HS-5 (cell line): ENCODE measurements at regions not wholly inside any gene's neighbourhood (a gene's known extent, or its start where the extent isn't known, plus 50 kb on each side); places are given as distances from the start of the nearest gene placed in this dataset.
"Not testable (repeated sequence)": the region's sequence is repeated elsewhere in the genome, so short reads cannot be mapped to it uniquely, and the experiment has no call there.

Experiments used
- DNase-seq: peaks from one replicate; pipeline ENCODE4 v3.0.0-alpha.2; 2012; ENCODE audit warnings: low read depth

- not testable (repeated sequence) for DNase-seq
These were observed 113.1 kb upstream of the CCZ1B start for GRCh38 chr7:6939126-6939525.

- not testable (repeated sequence) for DNase-seq
These were observed 113.8 kb upstream of the CCZ1B start for GRCh38 chr7:6939896-6940295.

DNA sequence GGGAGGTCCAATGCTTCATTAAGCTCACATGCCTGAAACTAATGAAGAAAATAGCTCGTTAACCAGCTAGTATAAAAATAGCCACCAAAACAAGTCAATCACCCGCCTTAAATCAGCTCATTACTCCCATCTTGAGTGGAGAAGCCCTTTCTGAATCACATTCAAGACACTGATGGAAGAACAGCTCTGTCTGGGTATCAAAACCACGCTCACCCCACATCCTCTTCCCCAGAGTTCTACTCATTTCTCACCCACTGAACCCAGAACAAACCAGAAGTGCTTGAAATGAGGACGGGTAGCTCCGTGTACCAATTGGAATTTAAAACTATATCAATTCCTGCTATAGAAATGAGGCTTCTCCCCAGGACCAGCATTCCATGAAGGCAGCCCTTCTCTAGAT lies 120.8 kb upstream of the CCZ1B start:
- DNase-seq, result not testable (repeated sequence)

GRCh38 chr7:6950231-6950630 lies 124.2 kb upstream of the CCZ1B start:
- not testable (repeated sequence) for DNase-seq

GRCh38 chr7:6951553-6951952 lies 125.5 kb upstream of the CCZ1B start:
- DNase-seq, result not testable (repeated sequence)

DNA sequence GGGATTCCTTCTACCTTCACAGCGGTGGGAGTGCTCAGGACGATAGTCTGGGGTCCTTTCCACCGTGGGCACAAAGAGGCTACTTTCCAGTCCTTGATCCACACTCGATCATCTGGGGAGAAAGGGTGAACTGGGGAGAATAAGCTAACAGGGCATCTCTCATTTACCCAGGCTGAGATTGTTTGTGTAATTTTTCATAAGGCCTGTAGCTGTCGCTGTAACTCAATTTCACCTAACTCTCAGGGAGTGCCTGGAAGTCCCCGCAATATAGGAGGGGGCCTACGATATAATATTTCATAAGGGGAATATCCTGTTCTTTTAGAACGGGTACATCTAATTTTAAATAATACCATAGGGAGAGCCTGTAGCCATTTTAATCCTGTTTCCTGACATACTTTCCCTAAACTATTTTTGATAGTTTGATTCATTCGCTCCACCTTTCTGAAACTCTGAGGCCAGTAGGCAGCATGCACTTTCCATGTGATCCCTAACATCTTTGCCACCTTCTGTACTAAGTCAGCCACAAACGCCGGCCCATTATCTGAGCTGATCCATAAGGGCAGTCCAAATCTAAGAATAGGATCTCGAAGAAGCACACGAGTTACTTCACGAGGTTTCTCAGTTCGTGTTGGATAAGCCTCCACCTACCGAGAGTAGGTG lies 127.2 kb upstream of the CCZ1B start:
- not testable (repeated sequence) for DNase-seq

- DNase-seq, result not testable (repeated sequence)
These were observed 127.7 kb upstream of the CCZ1B start for GRCh38 chr7:6953798-6954181.

GRCh38 chr7:6955385-6955784 lies 129.3 kb upstream of the CCZ1B start:
- DNase-seq, result not testable (repeated sequence)

DNA sequence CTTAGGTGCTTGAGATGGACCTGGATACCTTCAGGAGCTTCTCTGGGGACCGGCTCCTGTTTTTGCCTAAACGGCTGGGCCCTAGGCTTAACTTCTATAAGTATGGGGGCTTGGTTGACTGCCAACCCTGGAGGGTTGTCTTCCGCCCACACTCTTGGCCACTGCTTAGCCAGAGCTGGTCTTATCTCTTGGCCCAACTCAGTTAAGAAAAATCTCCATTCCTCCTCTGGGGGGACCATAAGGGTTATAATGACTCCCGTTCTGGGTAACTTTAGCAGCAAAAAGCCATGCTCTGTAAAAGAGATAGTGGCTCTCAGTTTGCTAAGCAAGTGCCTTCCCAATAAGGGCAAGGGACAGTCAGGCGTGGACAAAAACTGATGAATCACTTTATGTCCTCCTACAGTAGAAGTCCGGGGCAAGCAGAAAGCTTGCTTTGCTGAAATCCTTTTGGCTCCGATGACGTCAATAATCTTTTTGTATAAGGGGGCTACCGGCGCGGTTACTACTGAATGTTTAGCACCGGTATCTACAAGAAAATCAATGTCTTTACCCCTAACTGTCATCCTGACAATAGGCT lies 130.0 kb upstream of the CCZ1B start:
- not testable (repeated sequence) for DNase-seq

GRCh38 chr7:6958371-6958770 lies 132.3 kb upstream of the CCZ1B start:
- DNase-seq, result not testable (repeated sequence)

DNA sequence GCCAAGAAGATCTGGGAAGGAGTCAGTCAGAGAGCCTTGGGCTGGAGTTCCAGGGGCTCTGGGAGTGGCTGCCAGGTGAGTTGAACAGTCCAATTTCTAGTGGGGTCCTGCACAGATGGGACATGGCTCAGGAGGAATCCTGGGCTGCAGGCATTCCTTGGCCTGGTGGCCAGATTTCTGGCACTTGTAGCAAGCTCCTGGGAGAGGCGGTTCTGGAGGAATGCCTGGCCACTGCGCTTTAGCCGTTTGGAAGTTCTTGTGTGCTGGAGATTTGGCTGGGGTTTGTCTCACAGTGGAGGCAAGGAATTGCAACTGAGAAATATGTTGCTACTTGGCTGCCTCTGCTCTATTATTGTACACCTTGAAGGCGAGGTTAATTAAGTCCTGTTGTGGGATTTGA lies 133.9 kb upstream of the CCZ1B start:
- not testable (repeated sequence) for DNase-seq

GRCh38 chr7:6962871-6963270 lies 136.8 kb upstream of the CCZ1B start:
- not testable (repeated sequence) for DNase-seq

DNA sequence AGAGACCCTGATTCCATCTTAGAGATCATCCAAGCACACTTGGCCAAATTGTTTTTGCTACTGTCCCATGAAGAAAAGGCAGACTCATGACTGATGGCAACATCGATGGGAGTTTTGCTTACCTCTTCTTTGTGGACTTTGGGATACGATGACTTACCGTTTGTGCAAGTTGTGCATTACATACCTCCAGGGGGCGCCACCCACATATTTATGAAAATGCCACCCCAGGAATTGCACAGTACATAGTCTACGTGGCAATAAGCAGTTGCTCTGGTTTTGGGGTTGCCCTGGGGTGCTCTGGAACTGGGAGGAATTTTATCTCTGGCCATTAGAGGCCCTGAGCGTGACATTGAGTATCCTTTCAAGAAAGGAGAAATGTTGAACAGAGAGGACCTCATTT lies 139.0 kb upstream of the CCZ1B start:
- DNase-seq, result peak; percentile 4

GRCh38 chr7:6970180-6970579 lies 144.1 kb upstream of the CCZ1B start:
- DNase-seq, result not testable (repeated sequence)

- DNase-seq, result not testable (repeated sequence)
These were observed 148.8 kb upstream of the CCZ1B start for GRCh38 chr7:6974876-6975275.

DNA sequence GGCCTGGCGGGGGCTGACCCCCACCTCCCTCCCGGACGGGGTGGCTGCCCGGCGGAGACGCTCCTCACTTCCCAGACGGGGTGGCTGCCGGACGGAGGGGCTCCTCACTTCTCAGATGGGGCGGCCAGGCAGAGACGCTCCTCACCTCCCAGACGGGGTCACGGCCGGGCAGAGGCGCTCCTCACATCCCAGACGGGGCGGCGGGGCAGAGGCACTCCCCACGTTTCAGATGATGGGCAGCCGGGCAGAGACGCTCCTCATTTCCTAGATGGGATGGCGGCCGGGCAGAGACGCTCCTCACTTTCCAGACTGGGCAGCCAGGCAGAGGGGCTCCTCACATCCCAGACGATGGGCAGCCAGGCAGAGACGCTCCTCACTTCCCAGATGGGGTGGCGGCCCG lies 149.3 kb upstream of the CCZ1B start:
- DNase-seq, result not testable (repeated sequence)

DNA sequence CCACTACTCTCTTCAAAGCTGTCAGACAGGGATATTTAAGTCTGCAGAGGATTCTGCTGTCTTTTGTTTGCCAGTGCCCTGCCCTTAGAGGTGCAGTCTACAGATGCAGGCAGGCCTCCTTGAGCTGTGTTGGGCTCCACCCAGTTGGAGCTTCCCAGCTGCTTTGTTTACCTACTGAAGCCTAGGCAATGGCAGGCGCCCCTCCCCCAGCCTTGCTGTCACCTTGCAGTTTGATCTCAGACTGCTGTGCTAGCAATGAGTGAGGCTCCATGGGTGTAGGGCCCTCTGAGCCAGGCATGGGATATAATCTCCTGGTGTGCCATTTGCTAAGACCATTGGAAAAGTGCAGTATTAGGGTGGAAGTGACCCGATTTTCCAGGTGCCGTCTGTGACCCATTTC lies 151.3 kb upstream of the CCZ1B start:
- not testable (repeated sequence) for DNase-seq

DNA sequence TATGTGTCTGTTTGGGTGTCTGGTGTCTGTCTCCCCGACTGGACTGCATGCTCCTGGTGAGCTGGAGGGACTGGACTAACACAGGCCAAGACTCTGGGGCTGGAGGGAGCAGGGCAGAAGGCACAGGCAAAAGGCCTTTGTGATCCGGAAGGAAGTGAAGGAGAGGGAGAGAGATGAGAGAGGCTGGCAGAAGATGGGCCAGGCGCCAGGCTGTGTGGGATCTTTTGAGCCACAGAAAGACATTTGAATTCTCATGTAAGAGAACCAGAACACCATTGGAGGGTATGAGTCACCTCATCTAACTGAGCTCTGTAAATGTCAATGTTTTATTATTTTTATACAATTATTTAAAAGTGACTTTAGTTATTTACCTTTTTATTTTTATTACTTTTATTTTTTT lies 152.3 kb upstream of the CCZ1B start:
- DNase-seq, result not testable (repeated sequence)

- not testable (repeated sequence) for DNase-seq
These were observed 153.4 kb upstream of the CCZ1B start for GRCh38 chr7:6979456-6979855.

- not testable (repeated sequence) for DNase-seq
These were observed 156.3 kb upstream of the CCZ1B start for GRCh38 chr7:6982375-6982774.

GRCh38 chr7:6986892-6987291 lies 160.8 kb upstream of the CCZ1B start:
- not testable (repeated sequence) for DNase-seq

DNA sequence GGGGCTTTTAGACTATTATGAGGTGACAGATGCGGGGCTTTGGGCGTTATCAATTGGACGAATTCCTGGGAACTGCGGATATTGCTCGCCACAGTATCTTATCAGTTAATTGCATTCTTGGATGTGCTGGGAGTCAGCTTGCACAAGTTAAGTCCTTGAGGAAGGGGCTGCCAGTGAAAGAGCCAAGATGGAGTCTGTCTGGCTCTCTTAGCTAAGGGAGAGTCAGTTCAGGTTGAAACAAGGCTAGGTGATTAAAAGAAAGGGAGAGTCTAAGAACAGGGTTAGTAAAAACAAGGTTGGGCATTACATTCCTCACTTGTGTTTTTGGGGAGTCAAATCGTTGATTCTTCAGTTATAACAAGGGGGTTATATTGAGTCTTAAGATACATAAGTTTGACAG lies 162.5 kb upstream of the CCZ1B start:
- not testable (repeated sequence) for DNase-seq

DNA sequence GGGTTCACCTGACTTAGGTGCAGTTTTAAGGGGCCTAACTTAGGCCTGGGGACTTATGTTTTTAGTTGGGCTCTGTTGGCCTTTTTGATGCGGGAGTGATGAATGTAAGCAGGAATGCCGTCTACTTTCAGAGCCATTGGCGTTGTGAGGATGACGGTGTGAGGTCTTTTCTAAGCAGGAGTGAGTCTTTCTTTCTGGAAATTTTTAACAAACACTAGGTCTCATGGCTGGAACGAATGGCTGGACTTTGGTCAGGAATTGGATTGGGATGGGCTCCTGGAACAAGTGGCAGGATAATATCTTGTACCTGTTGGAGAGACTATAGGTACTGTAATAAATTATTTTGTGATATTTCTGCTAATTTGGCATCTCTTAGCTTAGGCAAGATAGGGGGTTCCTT lies 163.9 kb upstream of the CCZ1B start:
- not testable (repeated sequence) for DNase-seq
